ENCODE measurements at regions not wholly inside any gene's neighbourhood (a gene's known extent, or its start where the extent isn't known, plus 50 kb on each side); places are given as distances from the start of the nearest gene placed in this dataset.

- TF ChIP-seq CTCF (IDR thresholded peaks at IDR 0.05) (no peak), ZFX (IDR thresholded peaks at IDR 0.05; ENCODE audit: borderline replicate concordance) (no peak)
Measured at GRCh38 chr2:203649176-203649814, 57.1 kb upstream of the CD28 start.

Measured in 22Rv1 (cell line).